Endodermal cell (in vitro differentiated cells): ENCODE measurements at regions not wholly inside any gene's neighbourhood (a gene's known extent, or its start where the extent isn't known, plus 50 kb on each side); places are given as distances from the start of the nearest gene placed in this dataset.

Experiments
- DNase-seq: peaks from one replicate; pipeline ENCODE4 v3.0.0-alpha.2; 2017
- H3K27ac ChIP-seq: 2 replicates; pipeline ENCODE4 v1.5.1; 2013; ENCODE audit warnings: mild to moderate bottlenecking, low read depth, low read length, moderate library complexity
- H3K27me3 ChIP-seq: 2 replicates; pipeline ENCODE4 v1.6.1; 2013; ENCODE audit warnings: mild to moderate bottlenecking, low read length, moderate library complexity; ENCODE audit not compliant: insufficient read depth, control insufficient read depth, poor library complexity, severe bottlenecking
- H3K36me3 ChIP-seq: 2 replicates; pipeline ENCODE4 v1.7.0; 2013; ENCODE audit warnings: mild to moderate bottlenecking, low read length, moderate library complexity; ENCODE audit not compliant: control insufficient read depth, insufficient read depth
- H3K4me1 ChIP-seq: one replicate; pipeline ENCODE4 v1.7.0; 2013; ENCODE audit warnings: low read length; ENCODE audit not compliant: control insufficient read depth, insufficient read depth
- H3K4me3 ChIP-seq: 2 replicates; pipeline ENCODE4 v1.5.1; 2013; ENCODE audit warnings: mild to moderate bottlenecking, low read length, moderate library complexity
- H3K9ac ChIP-seq: 2 replicates; pipeline ENCODE4 v1.6.1; 2013; ENCODE audit warnings: mild to moderate bottlenecking, low read length, moderate library complexity; ENCODE audit not compliant: poor library complexity, severe bottlenecking; ENCODE audit errors: extremely low read depth
- H3K9me3 ChIP-seq: 2 replicates; pipeline ENCODE4 v1.6.1; 2013; ENCODE audit warnings: mild to moderate bottlenecking, low read length, moderate library complexity; ENCODE audit not compliant: control insufficient read depth
- H3K27ac Mint-ChIP-seq: 2 replicates; pipeline ENCODE4 v1.8.0; 2020; ENCODE audit warnings: mixed read lengths
- H3K27me3 Mint-ChIP-seq: 2 replicates; pipeline ENCODE4 v1.8.0; 2021; ENCODE audit warnings: mild to moderate bottlenecking, mixed read lengths; ENCODE audit not compliant: insufficient read depth
- H3K36me3 Mint-ChIP-seq: 2 replicates; pipeline ENCODE4 v1.8.0; 2020; ENCODE audit warnings: low read depth, mixed read lengths
- H3K4me1 Mint-ChIP-seq: 2 replicates; pipeline ENCODE4 v1.8.0; 2020; ENCODE audit warnings: mixed read lengths
- H3K4me3 Mint-ChIP-seq: 2 replicates; pipeline ENCODE4 v1.8.0; 2020; ENCODE audit warnings: mild to moderate bottlenecking, moderate library complexity, mixed read lengths
- H3K9me3 Mint-ChIP-seq: 2 replicates; pipeline ENCODE4 v1.8.0; 2020; ENCODE audit warnings: mild to moderate bottlenecking, mixed read lengths
- WGBS, 2 experiments: methylation state at CpG; one replicate each; pipeline versions ENCODE4 v1.1.5 to v1.1.7; 2013; ENCODE audit warnings: missing lambda C conversion rate in 2 of 2, mixed read lengths in 1 of 2; ENCODE audit not compliant: insufficient coverage in 1 of 2, insufficient read length in 1 of 2; 5-methylcytosine and 5-hydroxymethylcytosine counted together
- TF ChIP-seq, protein P1 (sequence below): fragments of 200-600 bp; sonication (generic); conservative IDR thresholded peaks from 2 replicates; pipeline ENCODE4 v1.5.0; 2021; ENCODE audit warnings: antibody characterized with exemption, mild to moderate bottlenecking

DNA sequence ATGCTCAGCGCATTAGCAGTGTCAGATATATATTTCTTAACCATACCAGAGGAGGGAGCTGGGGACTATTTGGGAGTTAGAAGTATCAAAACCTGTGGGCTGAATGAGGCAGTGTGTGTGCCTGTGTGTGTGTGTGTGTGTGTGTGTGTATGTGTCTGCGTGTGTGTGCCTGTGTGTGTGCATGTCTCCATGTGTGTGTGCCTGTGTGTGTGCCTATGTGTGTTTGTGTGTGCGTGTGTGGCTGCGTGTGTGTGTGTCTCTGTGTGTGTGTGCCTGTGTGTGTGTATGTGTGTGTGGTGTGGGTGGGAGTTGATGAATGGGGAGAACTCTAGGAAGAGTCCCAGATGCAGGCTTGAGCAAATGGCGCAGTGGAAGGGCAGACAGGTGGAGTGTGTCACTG is 92.9 kb downstream of the PAX1 start:
- no peaks in the 10 kb centered on the region for H3K36me3 ChIP-seq
- TF ChIP-seq, protein P1, sequence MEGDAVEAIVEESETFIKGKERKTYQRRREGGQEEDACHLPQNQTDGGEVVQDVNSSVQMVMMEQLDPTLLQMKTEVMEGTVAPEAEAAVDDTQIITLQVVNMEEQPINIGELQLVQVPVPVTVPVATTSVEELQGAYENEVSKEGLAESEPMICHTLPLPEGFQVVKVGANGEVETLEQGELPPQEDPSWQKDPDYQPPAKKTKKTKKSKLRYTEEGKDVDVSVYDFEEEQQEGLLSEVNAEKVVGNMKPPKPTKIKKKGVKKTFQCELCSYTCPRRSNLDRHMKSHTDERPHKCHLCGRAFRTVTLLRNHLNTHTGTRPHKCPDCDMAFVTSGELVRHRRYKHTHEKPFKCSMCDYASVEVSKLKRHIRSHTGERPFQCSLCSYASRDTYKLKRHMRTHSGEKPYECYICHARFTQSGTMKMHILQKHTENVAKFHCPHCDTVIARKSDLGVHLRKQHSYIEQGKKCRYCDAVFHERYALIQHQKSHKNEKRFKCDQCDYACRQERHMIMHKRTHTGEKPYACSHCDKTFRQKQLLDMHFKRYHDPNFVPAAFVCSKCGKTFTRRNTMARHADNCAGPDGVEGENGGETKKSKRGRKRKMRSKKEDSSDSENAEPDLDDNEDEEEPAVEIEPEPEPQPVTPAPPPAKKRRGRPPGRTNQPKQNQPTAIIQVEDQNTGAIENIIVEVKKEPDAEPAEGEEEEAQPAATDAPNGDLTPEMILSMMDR: no peak

DNA sequence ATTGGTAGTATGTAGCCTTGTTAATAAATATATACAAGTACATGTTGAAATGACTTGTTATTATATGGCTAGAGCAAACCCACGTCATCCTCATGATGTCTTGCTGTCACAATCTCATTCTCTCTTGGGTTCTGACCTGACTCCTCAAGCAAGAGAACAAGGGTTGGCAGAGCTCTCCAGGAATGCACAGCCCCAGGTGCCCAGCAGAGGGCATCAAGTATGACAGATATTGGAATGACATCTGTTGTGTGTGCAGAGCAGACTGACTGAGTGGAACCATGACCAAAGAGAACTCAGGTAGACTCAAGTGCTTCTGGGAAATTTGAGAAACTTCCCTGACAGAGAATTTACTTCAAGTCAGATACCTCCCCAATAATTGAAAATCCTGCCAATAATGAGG is 90.6 kb downstream of the PAX1 start:
- Histone ChIP-seq H3K27ac (no peak overlapping the region), H3K9me3 (no peaks in the 10 kb centered on the region), H3K27me3 (no peaks in the 10 kb centered on the region), H3K36me3 (no peaks in the 10 kb centered on the region), H3K9ac (no peak overlapping the region), H3K4me1 (no peaks in the 10 kb centered on the region), H3K4me3 (no peak overlapping the region)
- TF ChIP-seq, protein P1: peak; percentile 67
- Mint-ChIP-seq H3K36me3 (no peaks in the 10 kb centered on the region), H3K4me1 (no peaks in the 10 kb centered on the region), H3K9me3 (no peaks in the 10 kb centered on the region), H3K27ac (no peak overlapping the region), H3K27me3 (peaks cover 9% of the 10 kb centered on the region), H3K4me3 (no peak overlapping the region)
- DNase-seq: peak; percentile 73
- WGBS, 2 experiments: 60 to 96% methylated on average over 1 of the region's 1 CpG

More for the DNA sequence above, 92.9 kb downstream of the PAX1 start:
- no peaks in the 10 kb centered on the region for H3K9me3 ChIP-seq
- 93 to 100% methylated on average over 1 to 5 of the region's 5 CpGs for WGBS, 2 experiments
- H3K4me1 ChIP-seq: no peaks in the 10 kb centered on the region
- H3K9ac ChIP-seq: no peak overlapping the region
- H3K4me1 Mint-ChIP-seq: no peaks in the 10 kb centered on the region
- H3K4me3 ChIP-seq: no peak overlapping the region
- H3K27me3 ChIP-seq: peaks cover 5% of the 10 kb centered on the region
- H3K27ac ChIP-seq: no peak overlapping the region
- no peak for DNase-seq
- H3K9me3 Mint-ChIP-seq: no peaks in the 10 kb centered on the region
- H3K27ac Mint-ChIP-seq: no peak overlapping the region
- H3K27me3 Mint-ChIP-seq: peaks cover 15% of the 10 kb centered on the region
- no peaks in the 10 kb centered on the region for H3K36me3 Mint-ChIP-seq
- no peak overlapping the region for H3K4me3 Mint-ChIP-seq

DNA sequence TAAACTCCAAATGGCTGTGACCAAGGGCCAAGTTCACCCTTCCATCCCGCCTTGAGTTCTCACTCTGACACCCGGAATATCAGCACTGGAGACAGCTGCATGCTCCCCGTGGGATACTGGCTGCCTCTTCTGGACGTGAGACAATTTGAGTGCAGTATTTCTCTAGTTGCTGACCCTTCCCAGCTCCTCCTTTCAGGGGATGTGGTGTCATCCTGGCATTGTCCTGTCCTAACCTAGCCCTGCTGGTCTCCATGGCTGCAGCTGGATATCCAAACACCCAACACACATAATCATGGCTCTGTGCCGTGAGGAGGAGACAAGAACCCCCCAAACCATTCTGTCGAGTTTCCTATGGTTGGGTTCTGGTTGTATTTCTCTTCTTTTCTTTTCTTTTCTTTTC is 82.6 kb downstream of the PAX1 start:
- Mint-ChIP-seq H3K27ac (no peak overlapping the region), H3K9me3 (peaks cover 4% of the 10 kb centered on the region), H3K27me3 (peaks cover 14% of the 10 kb centered on the region), H3K4me1 (no peaks in the 10 kb centered on the region), H3K4me3 (no peak overlapping the region), H3K36me3 (no peaks in the 10 kb centered on the region)
- no peak overlapping the region for H3K9ac ChIP-seq
- WGBS, 2 experiments: 84 to 92% methylated on average over 4 to 6 of the region's 6 CpGs
- H3K4me3 ChIP-seq: no peak overlapping the region
- DNase-seq: no peak
- H3K9me3 ChIP-seq: no peaks in the 10 kb centered on the region
- H3K36me3 ChIP-seq: no peaks in the 10 kb centered on the region
- H3K4me1 ChIP-seq: no peaks in the 10 kb centered on the region
- H3K27me3 ChIP-seq: peaks cover 7% of the 10 kb centered on the region
- TF ChIP-seq, protein P1: no peak
- no peak overlapping the region for H3K27ac ChIP-seq
